ENCODE measurements at regions not wholly inside any gene's neighbourhood (a gene's known extent, or its start where the extent isn't known, plus 50 kb on each side); places are given as distances from the start of the nearest gene placed in this dataset.

DNA sequence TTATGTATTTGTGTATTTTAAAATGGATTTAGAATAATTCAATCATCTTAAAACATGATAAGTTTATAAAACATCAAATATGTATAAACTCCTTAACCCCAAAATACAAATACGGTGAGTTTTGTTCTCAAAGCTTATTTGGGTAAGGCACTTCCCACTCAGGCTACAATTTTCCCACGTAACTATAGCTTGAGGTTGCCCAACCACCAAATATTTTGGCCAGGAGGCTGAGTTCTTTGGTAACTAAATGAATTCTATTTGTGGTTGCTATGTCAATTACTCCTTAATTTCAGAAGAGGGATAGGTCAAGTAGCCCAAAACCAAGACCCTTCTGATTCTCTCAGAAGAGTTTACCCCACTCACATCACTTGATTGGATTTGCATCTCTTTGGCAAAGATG lies 70.4 kb downstream of the MYL12B start (continued):
- TF ChIP-seq, protein P1, sequence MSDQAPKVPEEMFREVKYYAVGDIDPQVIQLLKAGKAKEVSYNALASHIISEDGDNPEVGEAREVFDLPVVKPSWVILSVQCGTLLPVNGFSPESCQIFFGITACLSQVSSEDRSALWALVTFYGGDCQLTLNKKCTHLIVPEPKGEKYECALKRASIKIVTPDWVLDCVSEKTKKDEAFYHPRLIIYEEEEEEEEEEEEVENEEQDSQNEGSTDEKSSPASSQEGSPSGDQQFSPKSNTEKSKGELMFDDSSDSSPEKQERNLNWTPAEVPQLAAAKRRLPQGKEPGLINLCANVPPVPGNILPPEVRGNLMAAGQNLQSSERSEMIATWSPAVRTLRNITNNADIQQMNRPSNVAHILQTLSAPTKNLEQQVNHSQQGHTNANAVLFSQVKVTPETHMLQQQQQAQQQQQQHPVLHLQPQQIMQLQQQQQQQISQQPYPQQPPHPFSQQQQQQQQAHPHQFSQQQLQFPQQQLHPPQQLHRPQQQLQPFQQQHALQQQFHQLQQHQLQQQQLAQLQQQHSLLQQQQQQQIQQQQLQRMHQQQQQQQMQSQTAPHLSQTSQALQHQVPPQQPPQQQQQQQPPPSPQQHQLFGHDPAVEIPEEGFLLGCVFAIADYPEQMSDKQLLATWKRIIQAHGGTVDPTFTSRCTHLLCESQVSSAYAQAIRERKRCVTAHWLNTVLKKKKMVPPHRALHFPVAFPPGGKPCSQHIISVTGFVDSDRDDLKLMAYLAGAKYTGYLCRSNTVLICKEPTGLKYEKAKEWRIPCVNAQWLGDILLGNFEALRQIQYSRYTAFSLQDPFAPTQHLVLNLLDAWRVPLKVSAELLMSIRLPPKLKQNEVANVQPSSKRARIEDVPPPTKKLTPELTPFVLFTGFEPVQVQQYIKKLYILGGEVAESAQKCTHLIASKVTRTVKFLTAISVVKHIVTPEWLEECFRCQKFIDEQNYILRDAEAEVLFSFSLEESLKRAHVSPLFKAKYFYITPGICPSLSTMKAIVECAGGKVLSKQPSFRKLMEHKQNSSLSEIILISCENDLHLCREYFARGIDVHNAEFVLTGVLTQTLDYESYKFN (CRISPR knock-in tag; conservative IDR thresholded peaks at IDR 0.05) = no peak
- no peak for TF ChIP-seq ZMAT3 (CRISPR knock-in tag; conservative IDR thresholded peaks at IDR 0.05)
- TF ChIP-seq, protein P2, sequence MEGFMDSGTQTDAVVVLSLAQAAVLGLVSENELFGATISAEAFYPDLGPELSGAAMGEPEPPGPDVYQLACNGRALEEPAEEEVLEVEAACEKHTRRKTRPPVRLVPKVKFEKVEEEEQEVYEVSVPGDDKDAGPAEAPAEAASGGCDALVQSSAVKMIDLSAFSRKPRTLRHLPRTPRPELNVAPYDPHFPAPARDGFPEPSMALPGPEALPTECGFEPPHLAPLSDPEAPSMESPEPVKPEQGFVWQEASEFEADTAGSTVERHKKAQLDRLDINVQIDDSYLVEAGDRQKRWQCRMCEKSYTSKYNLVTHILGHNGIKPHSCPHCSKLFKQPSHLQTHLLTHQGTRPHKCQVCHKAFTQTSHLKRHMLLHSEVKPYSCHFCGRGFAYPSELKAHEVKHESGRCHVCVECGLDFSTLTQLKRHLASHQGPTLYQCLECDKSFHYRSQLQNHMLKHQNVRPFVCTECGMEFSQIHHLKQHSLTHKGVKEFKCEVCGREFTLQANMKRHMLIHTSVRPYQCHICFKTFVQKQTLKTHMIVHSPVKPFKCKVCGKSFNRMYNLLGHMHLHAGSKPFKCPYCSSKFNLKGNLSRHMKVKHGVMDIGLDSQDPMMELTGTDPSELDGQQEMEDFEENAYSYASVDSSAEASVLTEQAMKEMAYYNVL (CRISPR knock-in tag; IDR thresholded peaks at IDR 0.05; ENCODE audit: borderline replicate concordance) = no peak
- TF ChIP-seq, protein P3, sequence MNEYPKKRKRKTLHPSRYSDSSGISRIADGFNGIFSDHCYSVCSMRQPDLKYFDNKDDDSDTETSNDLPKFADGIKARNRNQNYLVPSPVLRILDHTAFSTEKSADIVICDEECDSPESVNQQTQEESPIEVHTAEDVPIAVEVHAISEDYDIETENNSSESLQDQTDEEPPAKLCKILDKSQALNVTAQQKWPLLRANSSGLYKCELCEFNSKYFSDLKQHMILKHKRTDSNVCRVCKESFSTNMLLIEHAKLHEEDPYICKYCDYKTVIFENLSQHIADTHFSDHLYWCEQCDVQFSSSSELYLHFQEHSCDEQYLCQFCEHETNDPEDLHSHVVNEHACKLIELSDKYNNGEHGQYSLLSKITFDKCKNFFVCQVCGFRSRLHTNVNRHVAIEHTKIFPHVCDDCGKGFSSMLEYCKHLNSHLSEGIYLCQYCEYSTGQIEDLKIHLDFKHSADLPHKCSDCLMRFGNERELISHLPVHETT (CRISPR knock-in tag; conservative IDR thresholded peaks at IDR 0.05) = no peak
- TF ChIP-seq, protein P4, sequence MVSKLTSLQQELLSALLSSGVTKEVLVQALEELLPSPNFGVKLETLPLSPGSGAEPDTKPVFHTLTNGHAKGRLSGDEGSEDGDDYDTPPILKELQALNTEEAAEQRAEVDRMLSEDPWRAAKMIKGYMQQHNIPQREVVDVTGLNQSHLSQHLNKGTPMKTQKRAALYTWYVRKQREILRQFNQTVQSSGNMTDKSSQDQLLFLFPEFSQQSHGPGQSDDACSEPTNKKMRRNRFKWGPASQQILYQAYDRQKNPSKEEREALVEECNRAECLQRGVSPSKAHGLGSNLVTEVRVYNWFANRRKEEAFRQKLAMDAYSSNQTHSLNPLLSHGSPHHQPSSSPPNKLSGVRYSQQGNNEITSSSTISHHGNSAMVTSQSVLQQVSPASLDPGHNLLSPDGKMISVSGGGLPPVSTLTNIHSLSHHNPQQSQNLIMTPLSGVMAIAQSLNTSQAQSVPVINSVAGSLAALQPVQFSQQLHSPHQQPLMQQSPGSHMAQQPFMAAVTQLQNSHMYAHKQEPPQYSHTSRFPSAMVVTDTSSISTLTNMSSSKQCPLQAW (CRISPR knock-in tag; IDR thresholded peaks at IDR 0.05) = no peak
- no peak for TF ChIP-seq ZNF354B (CRISPR knock-in tag; IDR thresholded peaks at IDR 0.05)
- TF ChIP-seq REL (CRISPR knock-in tag; conservative IDR thresholded peaks at IDR 0.05) = no peak
- no peak for TF ChIP-seq MYNN (CRISPR knock-in tag; IDR thresholded peaks at IDR 0.05; ENCODE audit: low read depth)
